ENCODE measurements at regions not wholly inside any gene's neighbourhood (a gene's known extent, or its start where the extent isn't known, plus 50 kb on each side); places are given as distances from the start of the nearest gene placed in this dataset.

- TF ChIP-seq EZH2 (IDR thresholded peaks at IDR 0.05; ENCODE audit: borderline replicate concordance, control insufficient read depth, low read depth, low read length) (no peak), CTCF (IDR thresholded peaks at IDR 0.05 in 2 of 3, conservative IDR thresholded peaks at IDR 0.05 in 1 of 3; ENCODE audit: control insufficient read depth in 2 of 3, extremely low read depth in 1 of 3, insufficient read depth in 1 of 3, low read depth in 3 of 3, low read length in 3 of 3) (no peak)
Measured at GRCh38 chr6:19394687-19395086, 442.5 kb upstream of the ID4 start.

Measured in GM12878 (cell line).